ENCODE measurements at regions not wholly inside any gene's neighbourhood (a gene's known extent, or its start where the extent isn't known, plus 50 kb on each side); places are given as distances from the start of the nearest gene placed in this dataset.

DNA sequence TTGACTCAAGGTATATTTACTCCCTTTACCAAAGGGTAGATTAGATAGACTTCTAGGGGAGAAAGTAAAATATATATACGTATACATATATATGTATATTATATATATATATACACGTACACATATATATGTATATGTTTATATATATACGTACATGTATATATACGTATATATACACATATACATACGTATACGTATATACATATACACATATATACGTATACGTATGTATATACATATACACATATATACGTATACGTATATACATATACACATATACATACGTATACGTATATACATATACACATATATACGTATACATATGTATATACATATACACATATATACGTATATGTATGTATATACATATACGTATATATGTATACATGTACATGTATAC lies 430.5 kb upstream of the ANO3 start:
- no peak for DNase-seq

DNA sequence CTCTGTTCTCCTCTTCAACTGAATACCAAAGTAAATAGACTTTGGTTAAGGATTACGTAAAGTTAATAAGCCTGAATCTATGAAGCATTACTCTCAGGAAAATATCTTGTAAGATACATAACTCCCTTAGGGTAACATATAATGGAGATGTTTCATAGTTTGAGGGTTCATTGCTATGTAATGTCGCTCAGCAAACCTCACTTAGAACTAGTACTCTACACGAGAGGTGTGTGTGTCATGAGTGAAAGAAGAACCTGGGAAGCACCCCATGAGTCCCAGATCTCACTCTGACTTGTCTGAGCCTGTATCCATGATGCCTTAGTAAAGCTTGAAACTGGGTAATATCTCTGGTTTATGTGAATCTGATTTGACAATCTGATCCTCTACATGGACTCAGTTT lies 429.5 kb upstream of the ANO3 start:
- no peak for DNase-seq

GRCh38 chr11:25908726-25909125 lies 423.2 kb upstream of the ANO3 start:
- no peak for DNase-seq

DNA sequence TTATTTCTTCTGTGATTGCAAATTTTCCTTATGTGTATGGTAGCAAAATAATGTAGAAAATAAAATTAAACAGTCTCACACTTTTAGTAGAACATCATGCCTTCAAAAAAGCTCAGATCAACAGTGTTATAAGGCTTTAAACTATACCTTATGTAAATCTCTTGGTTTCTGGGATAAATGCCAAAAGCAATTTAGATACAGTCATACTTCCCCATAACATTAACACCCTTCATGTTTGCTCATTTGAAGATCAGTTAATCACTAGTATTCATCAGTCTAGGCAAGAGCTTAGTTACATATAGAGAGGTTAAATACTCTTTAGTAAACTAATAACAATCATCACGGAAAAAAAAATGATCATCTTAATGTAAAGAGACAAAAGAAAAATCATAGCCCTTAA lies 421.8 kb upstream of the ANO3 start:
- no peak for DNase-seq

- no peak for DNase-seq
Observed at GRCh38 chr11:25920356-25920755, 411.6 kb upstream of the ANO3 start.

DNA sequence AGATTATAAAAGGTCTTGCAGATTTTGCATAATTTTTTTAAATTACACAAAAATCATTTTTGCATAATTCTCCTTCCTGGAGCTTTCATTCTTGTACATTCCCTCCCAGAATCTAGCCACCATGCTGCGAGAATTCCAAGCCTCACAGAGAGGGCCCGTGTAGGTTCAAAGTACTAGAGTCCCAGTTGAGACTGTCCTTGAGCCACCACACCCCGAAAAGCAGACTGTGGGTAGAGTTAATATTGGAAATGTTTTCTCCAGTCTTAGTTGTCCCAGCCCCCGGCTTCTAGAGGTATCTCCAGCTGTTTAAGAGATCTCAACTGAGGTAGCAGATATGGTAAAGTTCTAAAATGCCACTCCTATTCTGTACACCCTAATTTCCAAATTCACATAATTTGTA lies 407.3 kb upstream of the ANO3 start:
- DNase-seq = no peak

DNA sequence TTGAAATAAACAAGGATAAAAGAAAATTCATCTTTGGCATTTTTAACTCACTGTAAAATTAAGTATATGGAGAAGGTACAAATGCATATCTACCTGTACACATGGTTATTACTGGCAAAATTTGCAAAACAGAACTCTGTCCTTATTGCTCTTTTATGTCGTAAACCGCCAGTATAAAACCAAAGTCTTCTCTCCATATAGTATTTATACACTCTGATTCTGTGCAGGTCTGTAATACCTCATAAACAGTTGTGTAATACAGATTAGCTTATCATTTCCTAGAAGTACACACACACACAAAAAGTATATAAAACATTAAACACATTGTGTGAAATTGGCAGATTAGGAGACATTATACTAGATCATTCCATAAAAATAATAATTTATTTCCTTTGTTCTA lies 406.6 kb upstream of the ANO3 start:
- no peak for DNase-seq

GRCh38 chr11:25927411-25927953 lies 404.4 kb upstream of the ANO3 start:
- no peak for DNase-seq

- DNase-seq = no peak
Observed at GRCh38 chr11:25928076-25928475, 403.9 kb upstream of the ANO3 start.

DNA sequence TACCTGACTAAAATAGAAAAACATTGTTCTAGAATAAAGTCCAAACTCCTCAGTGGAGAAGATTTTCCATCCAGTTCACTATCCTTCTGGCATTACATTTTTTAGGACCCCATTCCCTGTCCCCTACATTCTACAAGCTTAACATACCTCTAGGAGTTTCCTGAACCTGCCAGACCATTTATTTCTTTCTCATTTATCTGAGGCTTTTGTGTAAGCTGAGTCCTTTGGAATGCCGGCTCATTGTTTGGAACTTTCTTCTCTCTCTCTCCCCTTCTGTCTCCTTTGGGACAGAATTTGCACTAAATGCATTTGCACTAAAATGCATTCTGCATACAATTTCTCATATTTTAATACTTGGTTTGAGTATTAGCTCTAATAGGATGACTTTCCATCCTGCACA lies 393.0 kb upstream of the ANO3 start:
- no peak for DNase-seq

- DNase-seq = no peak
Observed at GRCh38 chr11:25939691-25940090, 392.2 kb upstream of the ANO3 start.

DNA sequence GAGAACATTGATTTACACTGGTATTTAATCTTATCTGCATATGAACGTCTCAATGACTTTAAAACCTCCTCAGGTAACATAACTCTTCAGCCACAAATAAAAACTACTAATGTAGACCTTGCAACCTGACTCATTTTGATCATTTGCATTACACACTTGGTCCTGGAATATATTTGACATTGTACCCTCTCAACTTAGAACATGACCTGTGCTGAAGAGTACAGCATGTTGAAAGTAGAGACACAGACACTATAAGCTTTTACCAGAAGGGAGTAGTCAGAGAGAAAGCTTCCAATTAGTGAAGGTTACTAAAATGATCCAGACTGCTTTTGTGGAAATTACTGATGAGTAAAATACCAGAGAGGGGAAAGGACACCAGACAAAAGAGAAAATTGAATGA lies 390.6 kb upstream of the ANO3 start:
- DNase-seq = no peak

- DNase-seq = no peak
Observed at GRCh38 chr11:25943031-25943430, 388.9 kb upstream of the ANO3 start.

DNA sequence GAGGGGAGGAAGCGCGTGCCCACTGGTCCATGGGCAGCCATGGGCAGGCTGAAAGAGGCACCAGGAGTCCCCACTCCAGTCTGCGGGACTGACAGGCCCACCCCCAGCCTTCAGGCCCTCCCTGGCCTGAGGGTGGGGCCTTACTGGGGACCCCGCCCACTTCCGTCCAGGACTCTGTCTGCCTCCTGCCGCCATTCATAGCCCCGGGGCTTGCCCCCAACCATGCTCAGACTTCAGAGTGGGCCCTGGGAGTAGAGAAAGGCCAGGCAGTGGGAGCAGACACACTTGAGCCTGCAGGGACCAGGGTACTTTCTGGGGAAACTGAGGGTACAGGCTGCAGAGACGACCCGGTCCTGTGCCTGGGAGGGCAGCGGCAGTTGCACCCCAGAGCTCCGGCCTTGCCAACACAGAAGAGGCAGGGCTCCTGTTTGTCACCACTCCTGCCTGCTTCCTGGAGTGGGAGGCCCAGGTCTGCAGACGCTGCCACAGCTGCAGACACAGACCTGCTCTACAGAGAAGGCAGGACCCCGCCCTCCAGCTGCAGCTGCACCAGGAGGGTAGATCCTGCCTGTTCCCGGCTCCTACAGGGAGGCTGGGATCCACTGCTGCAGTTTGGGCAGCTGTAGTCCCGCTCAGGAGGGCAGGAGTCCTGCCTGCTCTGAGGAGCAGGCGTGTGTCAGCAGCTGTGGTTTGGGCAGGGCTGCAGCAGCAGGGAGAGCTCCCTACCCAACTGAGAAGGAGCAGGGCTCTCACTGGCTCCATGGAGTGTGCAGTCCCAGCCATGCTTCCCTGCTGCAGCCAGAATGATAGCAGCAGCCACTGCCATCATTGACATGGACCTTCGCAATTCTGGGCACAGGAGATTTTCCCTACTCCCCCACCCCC lies 387.9 kb upstream of the ANO3 start:
- DNase-seq = no peak

DNA sequence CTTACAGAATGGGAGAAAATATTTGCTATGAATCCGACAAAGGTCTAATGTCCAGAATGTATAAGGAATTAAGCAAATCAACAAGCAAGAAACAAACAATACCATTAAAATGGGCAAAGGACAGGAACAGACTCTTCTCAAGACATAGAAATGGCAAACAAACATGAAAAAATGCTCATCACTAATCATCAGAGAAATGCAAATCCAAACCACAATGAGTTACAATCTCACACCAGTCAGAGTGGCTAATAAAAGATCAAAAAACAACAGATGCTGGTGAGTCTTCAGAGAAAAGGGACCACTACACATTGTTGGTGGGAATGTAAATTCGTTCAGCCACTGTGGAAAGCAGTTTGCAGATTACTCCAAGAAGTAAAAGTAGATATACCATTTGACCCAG lies 382.0 kb upstream of the ANO3 start:
- DNase-seq = no peak

DNA sequence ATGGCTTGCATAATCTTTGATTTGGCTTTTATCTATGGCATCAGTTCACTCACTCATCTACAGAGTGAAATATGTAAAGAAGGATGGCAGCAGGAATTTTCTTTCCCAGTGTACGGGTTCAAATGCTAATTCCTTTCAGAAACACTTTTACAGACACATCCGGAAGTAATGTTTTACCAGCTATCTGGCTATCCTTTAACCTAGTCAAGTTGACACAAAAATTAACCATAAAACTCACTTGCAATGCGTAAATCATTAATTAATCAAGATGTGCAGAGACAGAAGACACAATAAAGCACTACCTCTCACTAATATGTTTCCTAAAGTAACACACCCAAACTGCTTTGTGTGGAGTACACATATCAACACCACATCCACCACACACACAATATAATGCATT lies 378.9 kb upstream of the ANO3 start:
- no peak for DNase-seq

DNA sequence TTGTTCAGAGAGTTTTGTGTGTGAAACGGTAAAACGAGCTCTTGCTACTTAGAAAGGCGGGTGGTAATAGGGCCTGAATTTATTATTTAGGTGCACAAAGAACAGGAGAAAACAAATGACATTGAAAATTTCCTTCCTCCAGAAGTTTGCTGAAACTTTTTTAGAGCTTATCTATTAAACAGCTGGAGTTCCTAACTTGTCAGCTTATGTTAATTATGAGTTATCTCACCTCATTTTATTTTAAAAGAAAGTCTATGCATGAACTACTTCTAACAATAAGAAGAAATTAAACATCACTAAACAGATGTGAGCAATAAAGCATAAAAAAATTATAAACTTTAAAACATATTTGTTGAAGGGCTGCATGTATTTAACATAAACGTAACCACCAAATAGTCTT lies 373.9 kb upstream of the ANO3 start:
- DNase-seq = no peak

DNA sequence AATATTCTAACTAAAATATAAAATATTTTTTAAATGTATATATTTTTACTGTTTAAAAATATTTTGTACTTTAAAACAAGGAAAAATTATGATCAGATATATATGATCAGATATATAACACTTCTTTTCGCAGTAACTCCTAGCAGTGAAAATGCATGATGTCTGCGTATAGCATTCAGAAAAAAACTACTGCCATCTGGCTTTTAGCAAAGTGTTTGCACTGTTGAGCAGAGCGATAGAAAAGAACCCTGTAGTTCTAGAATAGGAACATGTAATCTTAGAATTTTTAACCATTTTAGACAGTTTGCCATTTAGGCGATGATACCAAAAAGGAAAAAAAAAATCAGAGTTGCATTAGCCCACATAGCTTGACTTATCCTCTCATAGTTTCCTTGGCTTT lies 370.4 kb upstream of the ANO3 start:
- DNase-seq = no peak

- DNase-seq = no peak
Observed at GRCh38 chr11:25970726-25971508, 361.0 kb upstream of the ANO3 start.

GRCh38 chr11:25980091-25980490 lies 351.8 kb upstream of the ANO3 start:
- no peak for DNase-seq

DNA sequence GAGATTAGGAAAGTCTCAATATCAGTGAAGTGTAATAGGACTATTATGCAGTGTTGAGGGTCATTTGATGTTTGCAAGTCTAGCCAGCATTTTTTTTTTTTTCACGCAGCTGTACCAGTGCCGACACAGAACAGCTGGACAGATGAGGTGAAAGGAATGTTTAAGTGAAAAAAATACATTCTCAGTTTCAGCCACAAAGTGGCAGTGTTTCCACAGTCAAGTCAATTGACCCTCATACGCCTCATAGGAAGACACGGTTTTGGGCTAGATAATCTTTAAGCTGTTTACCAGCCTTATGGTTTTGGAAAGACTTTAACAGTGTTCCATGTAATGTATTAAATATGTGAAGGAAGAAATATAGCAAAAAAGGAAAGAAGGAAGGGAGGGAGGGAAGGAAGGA lies 349.9 kb upstream of the ANO3 start:
- peak; percentile 16 for DNase-seq

DNA sequence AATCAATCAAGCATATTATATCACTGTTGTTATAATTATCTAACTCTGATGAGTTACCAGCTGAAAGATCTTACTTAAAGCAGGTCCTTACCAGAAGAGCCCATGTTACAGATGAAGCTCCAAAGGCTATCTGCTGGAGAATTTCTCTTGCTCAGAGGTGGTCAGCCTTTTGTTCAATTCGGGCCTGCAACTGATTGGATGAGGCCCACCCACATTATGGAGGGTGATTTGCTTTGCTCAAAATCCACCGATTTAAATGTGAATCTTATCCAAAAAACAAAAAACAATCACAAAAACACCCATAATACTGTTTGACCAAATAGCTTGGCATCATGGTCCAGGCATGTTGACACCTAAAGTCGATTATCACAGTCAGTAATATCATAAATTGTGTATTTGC lies 348.6 kb upstream of the ANO3 start:
- no peak for DNase-seq

DNA sequence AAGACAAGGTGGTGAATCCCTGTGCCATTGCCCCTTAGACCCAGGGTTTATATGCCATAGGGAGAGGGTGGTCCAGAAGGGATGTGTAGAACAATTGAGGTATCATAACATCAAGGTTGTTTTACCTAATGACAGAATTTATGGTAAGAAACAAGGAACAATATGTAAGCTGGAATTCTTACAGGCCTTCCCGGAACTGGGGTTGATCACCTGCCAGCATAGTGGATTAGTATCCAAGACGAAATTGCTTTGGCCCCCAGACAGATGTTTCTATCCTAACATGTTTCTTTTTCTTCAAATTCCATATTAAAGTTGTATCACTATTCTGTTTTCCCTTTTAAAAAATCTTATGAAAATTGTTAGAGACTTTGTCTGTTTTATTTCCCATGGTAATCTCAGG lies 343.8 kb upstream of the ANO3 start:
- DNase-seq = no peak

GRCh38 chr11:25990406-25990805 lies 341.5 kb upstream of the ANO3 start:
- DNase-seq = no peak
